ENCODE measurements at regions not wholly inside any gene's neighbourhood (a gene's known extent, or its start where the extent isn't known, plus 50 kb on each side); places are given as distances from the start of the nearest gene placed in this dataset.

GRCh38 chr7:124196519-124196918 is 163.7 kb upstream of the TMEM229A start (continued):
- TF ChIP-seq, protein P1, sequence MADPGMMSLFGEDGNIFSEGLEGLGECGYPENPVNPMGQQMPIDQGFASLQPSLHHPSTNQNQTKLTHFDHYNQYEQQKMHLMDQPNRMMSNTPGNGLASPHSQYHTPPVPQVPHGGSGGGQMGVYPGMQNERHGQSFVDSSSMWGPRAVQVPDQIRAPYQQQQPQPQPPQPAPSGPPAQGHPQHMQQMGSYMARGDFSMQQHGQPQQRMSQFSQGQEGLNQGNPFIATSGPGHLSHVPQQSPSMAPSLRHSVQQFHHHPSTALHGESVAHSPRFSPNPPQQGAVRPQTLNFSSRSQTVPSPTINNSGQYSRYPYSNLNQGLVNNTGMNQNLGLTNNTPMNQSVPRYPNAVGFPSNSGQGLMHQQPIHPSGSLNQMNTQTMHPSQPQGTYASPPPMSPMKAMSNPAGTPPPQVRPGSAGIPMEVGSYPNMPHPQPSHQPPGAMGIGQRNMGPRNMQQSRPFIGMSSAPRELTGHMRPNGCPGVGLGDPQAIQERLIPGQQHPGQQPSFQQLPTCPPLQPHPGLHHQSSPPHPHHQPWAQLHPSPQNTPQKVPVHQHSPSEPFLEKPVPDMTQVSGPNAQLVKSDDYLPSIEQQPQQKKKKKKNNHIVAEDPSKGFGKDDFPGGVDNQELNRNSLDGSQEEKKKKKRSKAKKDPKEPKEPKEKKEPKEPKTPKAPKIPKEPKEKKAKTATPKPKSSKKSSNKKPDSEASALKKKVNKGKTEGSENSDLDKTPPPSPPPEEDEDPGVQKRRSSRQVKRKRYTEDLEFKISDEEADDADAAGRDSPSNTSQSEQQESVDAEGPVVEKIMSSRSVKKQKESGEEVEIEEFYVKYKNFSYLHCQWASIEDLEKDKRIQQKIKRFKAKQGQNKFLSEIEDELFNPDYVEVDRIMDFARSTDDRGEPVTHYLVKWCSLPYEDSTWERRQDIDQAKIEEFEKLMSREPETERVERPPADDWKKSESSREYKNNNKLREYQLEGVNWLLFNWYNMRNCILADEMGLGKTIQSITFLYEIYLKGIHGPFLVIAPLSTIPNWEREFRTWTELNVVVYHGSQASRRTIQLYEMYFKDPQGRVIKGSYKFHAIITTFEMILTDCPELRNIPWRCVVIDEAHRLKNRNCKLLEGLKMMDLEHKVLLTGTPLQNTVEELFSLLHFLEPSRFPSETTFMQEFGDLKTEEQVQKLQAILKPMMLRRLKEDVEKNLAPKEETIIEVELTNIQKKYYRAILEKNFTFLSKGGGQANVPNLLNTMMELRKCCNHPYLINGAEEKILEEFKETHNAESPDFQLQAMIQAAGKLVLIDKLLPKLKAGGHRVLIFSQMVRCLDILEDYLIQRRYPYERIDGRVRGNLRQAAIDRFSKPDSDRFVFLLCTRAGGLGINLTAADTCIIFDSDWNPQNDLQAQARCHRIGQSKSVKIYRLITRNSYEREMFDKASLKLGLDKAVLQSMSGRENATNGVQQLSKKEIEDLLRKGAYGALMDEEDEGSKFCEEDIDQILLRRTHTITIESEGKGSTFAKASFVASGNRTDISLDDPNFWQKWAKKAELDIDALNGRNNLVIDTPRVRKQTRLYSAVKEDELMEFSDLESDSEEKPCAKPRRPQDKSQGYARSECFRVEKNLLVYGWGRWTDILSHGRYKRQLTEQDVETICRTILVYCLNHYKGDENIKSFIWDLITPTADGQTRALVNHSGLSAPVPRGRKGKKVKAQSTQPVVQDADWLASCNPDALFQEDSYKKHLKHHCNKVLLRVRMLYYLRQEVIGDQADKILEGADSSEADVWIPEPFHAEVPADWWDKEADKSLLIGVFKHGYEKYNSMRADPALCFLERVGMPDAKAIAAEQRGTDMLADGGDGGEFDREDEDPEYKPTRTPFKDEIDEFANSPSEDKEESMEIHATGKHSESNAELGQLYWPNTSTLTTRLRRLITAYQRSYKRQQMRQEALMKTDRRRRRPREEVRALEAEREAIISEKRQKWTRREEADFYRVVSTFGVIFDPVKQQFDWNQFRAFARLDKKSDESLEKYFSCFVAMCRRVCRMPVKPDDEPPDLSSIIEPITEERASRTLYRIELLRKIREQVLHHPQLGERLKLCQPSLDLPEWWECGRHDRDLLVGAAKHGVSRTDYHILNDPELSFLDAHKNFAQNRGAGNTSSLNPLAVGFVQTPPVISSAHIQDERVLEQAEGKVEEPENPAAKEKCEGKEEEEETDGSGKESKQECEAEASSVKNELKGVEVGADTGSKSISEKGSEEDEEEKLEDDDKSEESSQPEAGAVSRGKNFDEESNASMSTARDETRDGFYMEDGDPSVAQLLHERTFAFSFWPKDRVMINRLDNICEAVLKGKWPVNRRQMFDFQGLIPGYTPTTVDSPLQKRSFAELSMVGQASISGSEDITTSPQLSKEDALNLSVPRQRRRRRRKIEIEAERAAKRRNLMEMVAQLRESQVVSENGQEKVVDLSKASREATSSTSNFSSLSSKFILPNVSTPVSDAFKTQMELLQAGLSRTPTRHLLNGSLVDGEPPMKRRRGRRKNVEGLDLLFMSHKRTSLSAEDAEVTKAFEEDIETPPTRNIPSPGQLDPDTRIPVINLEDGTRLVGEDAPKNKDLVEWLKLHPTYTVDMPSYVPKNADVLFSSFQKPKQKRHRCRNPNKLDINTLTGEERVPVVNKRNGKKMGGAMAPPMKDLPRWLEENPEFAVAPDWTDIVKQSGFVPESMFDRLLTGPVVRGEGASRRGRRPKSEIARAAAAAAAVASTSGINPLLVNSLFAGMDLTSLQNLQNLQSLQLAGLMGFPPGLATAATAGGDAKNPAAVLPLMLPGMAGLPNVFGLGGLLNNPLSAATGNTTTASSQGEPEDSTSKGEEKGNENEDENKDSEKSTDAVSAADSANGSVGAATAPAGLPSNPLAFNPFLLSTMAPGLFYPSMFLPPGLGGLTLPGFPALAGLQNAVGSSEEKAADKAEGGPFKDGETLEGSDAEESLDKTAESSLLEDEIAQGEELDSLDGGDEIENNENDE (IDR thresholded peaks at IDR 0.05; ENCODE audit: low read depth, low read length), result no peak
- TF ChIP-seq ZNF511 (CRISPR knock-in tag; IDR thresholded peaks at IDR 0.05) (no peak), MTA3 (IDR thresholded peaks at IDR 0.05; ENCODE audit: borderline replicate concordance) (no peak)

All from K562 (cell line).